LNCAP (cell line): ENCODE measurements at regions not wholly inside any gene's neighbourhood (a gene's known extent, or its start where the extent isn't known, plus 50 kb on each side); places are given as distances from the start of the nearest gene placed in this dataset.

Experiments used
- CTCF ChIP-seq: fragments of 450-650 bp; IDR thresholded peaks from 2 replicates; pipeline ENCODE4 v1.5.1; 2017; ENCODE audit warnings: mild to moderate bottlenecking

- TF ChIP-seq CTCF, result no peak
These were observed 79.0 kb downstream of the C5orf15 start for GRCh38 chr5:133889271-133889905.

GRCh38 chr5:133888625-133888991 lies 79.8 kb downstream of the C5orf15 start:
- no peak for TF ChIP-seq CTCF

DNA sequence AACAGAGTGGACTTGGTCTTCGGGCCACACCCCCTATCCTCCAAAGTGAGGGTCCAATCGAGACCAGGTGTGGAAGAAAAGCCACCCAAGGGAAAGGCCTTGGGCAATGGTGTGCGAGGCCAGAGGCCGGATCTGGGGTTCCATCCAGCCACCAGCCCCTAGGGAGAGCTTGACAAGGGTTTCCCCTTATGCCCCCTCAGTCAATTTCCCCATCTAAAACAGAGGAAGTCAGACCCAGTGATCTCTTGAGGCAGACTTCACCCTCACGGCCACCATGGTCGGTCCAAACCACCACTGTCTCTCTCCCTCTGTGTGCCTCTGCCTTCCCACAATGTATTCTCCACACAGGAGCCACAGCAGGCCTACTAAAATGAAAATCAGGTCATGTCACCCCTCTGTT lies 82.9 kb downstream of the C5orf15 start:
- TF ChIP-seq CTCF, result no peak

GRCh38 chr5:133884569-133885311 lies 83.7 kb downstream of the C5orf15 start:
- no peak for TF ChIP-seq CTCF

- TF ChIP-seq CTCF, result no peak
These were observed 84.5 kb downstream of the C5orf15 start for GRCh38 chr5:133883916-133884315.

DNA sequence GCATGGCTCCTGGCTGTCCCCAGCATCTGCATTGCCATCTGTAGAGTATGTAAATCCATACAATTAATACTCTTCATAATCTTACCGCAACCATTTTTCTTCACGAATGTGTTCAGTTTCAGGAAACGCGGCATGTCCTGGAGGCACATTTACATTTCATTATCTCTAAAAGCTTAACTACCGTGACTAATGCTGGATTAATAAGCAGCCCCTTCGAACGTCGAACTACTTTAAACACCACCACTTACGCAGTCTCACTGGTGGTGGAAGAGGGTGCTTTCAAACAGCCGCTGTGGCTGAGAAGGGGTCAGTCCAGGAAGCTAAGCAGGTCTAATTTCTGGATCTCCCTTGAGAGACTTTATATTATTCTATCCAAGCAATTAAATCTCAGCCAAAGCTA lies 85.6 kb downstream of the C5orf15 start:
- TF ChIP-seq CTCF, result no peak

GRCh38 chr5:133882389-133882695 lies 86.1 kb downstream of the C5orf15 start:
- no peak for TF ChIP-seq CTCF
